Spleen (tissue), 11 donors: ENCODE measurements at regions not wholly inside any gene's neighbourhood (a gene's known extent, or its start where the extent isn't known, plus 50 kb on each side); places are given as distances from the start of the nearest gene placed in this dataset.

Source experiments
- DNase-seq: peaks from one replicate; pipeline ENCODE4 v3.0.0-alpha.2; 2020
- H3K27ac ChIP-seq, 8 donors: fragments of 200-600 bp; sonication (generic) in 7 of 8; 1 replicate in 4 of 8; 2 replicates in 4 of 8; pipeline versions ENCODE4 v1.5.0 to v1.8.0; 2016 to 2021; ENCODE audit warnings: inconsistent platforms in 4 of 8, mild to moderate bottlenecking in 4 of 8, moderate library complexity in 1 of 8
- H3K27me3 ChIP-seq, 7 donors: fragments of 200-600 bp; sonication (generic) in 6 of 7; replicated peaks in 1 of 7; 1 replicate in 4 of 7; 2 replicates in 3 of 7; pipeline versions ENCODE4 v1.5.0 to v1.8.0; 2016 to 2021; ENCODE audit warnings: inconsistent platforms in 3 of 7, mild to moderate bottlenecking in 1 of 7
- H3K36me3 ChIP-seq, 6 donors: fragments of 200-600 bp; sonication (generic) in 5 of 6; 1 replicate in 4 of 6; 2 replicates in 2 of 6; pipeline versions ENCODE4 v1.5.0 to v1.8.0; 2016 to 2021; ENCODE audit warnings: inconsistent platforms in 2 of 6
- H3K4me1 ChIP-seq, 6 donors: fragments of 200-600 bp; sonication (generic) in 5 of 6; 1 replicate in 3 of 6; 2 replicates in 3 of 6; pipeline versions ENCODE4 v1.5.0 to v1.8.0; 2016 to 2021; ENCODE audit warnings: inconsistent platforms in 3 of 6
- H3K4me3 ChIP-seq, 8 donors: fragments of 200-600 bp; sonication (generic) in 7 of 8; 1 replicate in 4 of 8; 2 replicates in 4 of 8; pipeline versions ENCODE4 v1.5.0 to v1.8.0; 2016 to 2021; ENCODE audit warnings: inconsistent platforms in 4 of 8, mild to moderate bottlenecking in 4 of 8, moderate library complexity in 2 of 8
- H3K9me3 ChIP-seq, 8 donors: fragments of 200-600 bp; sonication (generic) in 7 of 8; 1 replicate in 4 of 8; 2 replicates in 4 of 8; pipeline versions ENCODE4 v1.5.0 to v1.8.0; 2016 to 2021; ENCODE audit warnings: inconsistent platforms in 4 of 8
- CTCF ChIP-seq, 11 experiments: fragments of 200-600 bp in 7 of 11; fragments of 450-650 bp in 4 of 11; sonication (generic) in 4 of 11; IDR thresholded peaks in 8 of 11; conservative IDR thresholded peaks in 3 of 11; 1 replicate in 7 of 11; 2 replicates in 4 of 11; pipeline versions ENCODE4 v1.4.0 to v1.8.0; 2016 to 2021; ENCODE audit warnings: antibody characterized with exemption in 11 of 11, inconsistent platforms in 4 of 11, mild to moderate bottlenecking in 1 of 11
- POLR2A ChIP-seq, 3 donors: fragments of 450-650 bp; IDR thresholded peaks; one replicate each; pipeline ENCODE4 v1.5.1; 2017; ENCODE audit warnings: antibody characterized with exemption in 3 of 3, mild to moderate bottlenecking in 1 of 3
- POLR2AphosphoS5 ChIP-seq, 3 donors: sonication (generic); formaldehyde crosslinking; IDR thresholded peaks; one replicate each; pipeline ENCODE4 v1.5.1; 2017; ENCODE audit warnings: antibody characterized with exemption in 3 of 3
- WGBS, 5 donors: extraction: QIAGEN DNeasy Blood & Tissue Kit in 3 of 5; methylation state at CpG; one replicate each; pipeline versions ENCODE4 v1.1.5 to v1.1.7; 2013 to 2018; 5-methylcytosine and 5-hydroxymethylcytosine counted together
- intact Hi-C: fragments of 100-400 bp; cut with DNase I; formaldehyde crosslinking; loops from one replicate; pipeline ENCODE4 v1.15.0; 2023; ENCODE audit warnings: low total_unique reads
- donor health status: healthy with polysubstance abuse.
- donor health status: DM: no; HTN: no; CAD: no; lungs with moderate emphysema.
- donor health status: DM: no; HTN: no; CAD: no.
- donor health status: Bipolar disorder and iron deficiency.
- donor health status: healthy.
- donor health status: DM: no; HTN: no; CAD: no.
- donor health status: DM: yes; HTN: yes; CAD: no.

- Histone ChIP-seq H3K4me1 (no peaks in the 10 kb centered on the region), H3K9me3 (peaks cover 0 to 22% (median 5%) of the 10 kb centered on the region in 8 donors), H3K4me3 (no peak overlapping the region), H3K27me3 (no peaks in the 10 kb centered on the region), H3K27ac (no peak overlapping the region), H3K36me3 (no peaks in the 10 kb centered on the region)
- 87 to 98% (median 96%) methylated on average over 1 of the region's 1 CpG for WGBS, 5 donors
- intact Hi-C loops: no loop called here
- no peak for DNase-seq
- TF ChIP-seq POLR2A (IDR thresholded peaks at IDR 0.05) (no peak), POLR2AphosphoS5 (IDR thresholded peaks at IDR 0.05) (no peak), CTCF (IDR thresholded peaks at IDR 0.05 in 8 of 11, conservative IDR thresholded peaks at IDR 0.05 in 3 of 11) (no peak)
Observed at GRCh38 chr11:41970681-41971080, 511.2 kb upstream of the LRRC4C start.

- Histone ChIP-seq H3K9me3 (peaks cover 0 to 22% (median 5%) of the 10 kb centered on the region in 8 donors), H3K27me3 (no peaks in the 10 kb centered on the region), H3K27ac (no peak overlapping the region), H3K36me3 (no peaks in the 10 kb centered on the region), H3K4me3 (no peak overlapping the region), H3K4me1 (no peaks in the 10 kb centered on the region)
- TF ChIP-seq POLR2AphosphoS5 (IDR thresholded peaks at IDR 0.05): no peak
- TF ChIP-seq CTCF (IDR thresholded peaks at IDR 0.05 in 8 of 11, conservative IDR thresholded peaks at IDR 0.05 in 3 of 11): no peak
- DNase-seq: no peak
- intact Hi-C loops: no loop called here
- 70 to 95% (median 72%) methylated on average over 5 of the region's 5 CpGs for WGBS, 5 donors
Observed at GRCh38 chr11:41971592-41971991, 512.1 kb upstream of the LRRC4C start.

- WGBS, 5 donors: 75 to 91% (median 84%) methylated on average over 2 of the region's 2 CpGs
- Histone ChIP-seq H3K27me3 (no peaks in the 10 kb centered on the region), H3K27ac (no peak overlapping the region), H3K36me3 (no peaks in the 10 kb centered on the region), H3K4me3 (no peak overlapping the region), H3K4me1 (no peaks in the 10 kb centered on the region), H3K9me3 (peaks cover 0 to 16% (median 4%) of the 10 kb centered on the region in 8 donors)
- no peak for TF ChIP-seq CTCF (IDR thresholded peaks at IDR 0.05 in 8 of 11, conservative IDR thresholded peaks at IDR 0.05 in 3 of 11)
- TF ChIP-seq POLR2AphosphoS5 (IDR thresholded peaks at IDR 0.05): no peak
- no peak for TF ChIP-seq POLR2A (IDR thresholded peaks at IDR 0.05)
- DNase-seq: no peak
- intact Hi-C loops: no loop called here
Observed at GRCh38 chr11:41978945-41979344, 519.5 kb upstream of the LRRC4C start.

- H3K27ac ChIP-seq: no peak overlapping the region
- intact Hi-C loops: no loop called here
- no peak overlapping the region for H3K4me3 ChIP-seq
- WGBS, 5 donors: 75 to 92% (median 79%) methylated on average over 2 of the region's 2 CpGs
- no peaks in the 10 kb centered on the region for H3K27me3 ChIP-seq
- DNase-seq: no peak
- TF ChIP-seq POLR2A (IDR thresholded peaks at IDR 0.05) (no peak), CTCF (IDR thresholded peaks at IDR 0.05 in 8 of 11, conservative IDR thresholded peaks at IDR 0.05 in 3 of 11) (no peak), POLR2AphosphoS5 (IDR thresholded peaks at IDR 0.05) (no peak)
- no peaks in the 10 kb centered on the region for H3K36me3 ChIP-seq
- peaks cover 0 to 12% (median 3%) of the 10 kb centered on the region in 8 donors for H3K9me3 ChIP-seq
- no peaks in the 10 kb centered on the region for H3K4me1 ChIP-seq
Observed at GRCh38 chr11:41980741-41981140, 521.3 kb upstream of the LRRC4C start.
